ENCODE measurements at regions not wholly inside any gene's neighbourhood (a gene's known extent, or its start where the extent isn't known, plus 50 kb on each side); places are given as distances from the start of the nearest gene placed in this dataset.

- Histone ChIP-seq H2BK15ac (ENCODE audit: low read depth, low read length) (no peak overlapping the region), H2BK12ac (ENCODE audit: insufficient read length, low read depth, low read length) (no peak overlapping the region), H3K4me2 (ENCODE audit: insufficient read depth, insufficient read length, low read length) (no peak overlapping the region), H3K18ac (ENCODE audit: insufficient read length, low read depth, low read length) (no peak overlapping the region), H3K9ac (ENCODE audit: extremely low read depth, insufficient read length, low read length) (no peak overlapping the region), H3T11ph (ENCODE audit: low read length) (no peak overlapping the region), H4K5ac (ENCODE audit: insufficient read length, low read depth, low read length) (no peak overlapping the region), H2AFZ (ENCODE audit: low read length) (no peak overlapping the region), H3K56ac (ENCODE audit: insufficient read length, low read depth, low read length) (no peak overlapping the region), H3K4ac (ENCODE audit: low read depth, low read length) (no peak overlapping the region), H3K23me2 (ENCODE audit: insufficient read length, low read depth, low read length, poor library complexity, severe bottlenecking) (no peaks in the 10 kb centered on the region), H3K4me1 (ENCODE audit: insufficient read depth, low read length) (peaks cover 2% of the 10 kb centered on the region; the same call in 1 of the 2 replicates), H3K27me3 (ENCODE audit: insufficient read depth, low read length) (no peaks in the 10 kb centered on the region), H4K8ac (replicated peaks; ENCODE audit: insufficient read length, low read depth, low read length) (no peak overlapping the region), H2BK20ac (ENCODE audit: low read depth, low read length, poor library complexity, severe bottlenecking) (no peak overlapping the region), H3K14ac (ENCODE audit: insufficient read depth, low read length) (no peak overlapping the region), H2BK5ac (ENCODE audit: insufficient read length, low read length) (no peak overlapping the region), H3K79me2 (ENCODE audit: insufficient read depth, low read length) (no peaks in the 10 kb centered on the region), H4K91ac (ENCODE audit: insufficient read length, low read depth, low read length) (no peak overlapping the region), H2AK5ac (ENCODE audit: insufficient read length, low read length) (no peak overlapping the region), H3K23ac (ENCODE audit: insufficient read length, low read depth, low read length) (no peak overlapping the region), H3K27ac (ENCODE audit: insufficient read length, low read depth, low read length) (no peak overlapping the region), H3K9me3 (ENCODE audit: control insufficient read depth, low read depth, low read length) (no peaks in the 10 kb centered on the region), H4K20me1 (ENCODE audit: control insufficient read depth, insufficient read depth, insufficient read length) (no peaks in the 10 kb centered on the region), H2BK120ac (ENCODE audit: low read depth, low read length, poor library complexity, severe bottlenecking) (no peak overlapping the region), H3K79me1 (ENCODE audit: insufficient read depth, low read depth, low read length, poor library complexity, severe bottlenecking) (no peaks in the 10 kb centered on the region)
- no peak overlapping the region for H3K27ac Mint-ChIP-seq
- no peak for DNase-seq
- no peaks in the 10 kb centered on the region for H3K36me3 Mint-ChIP-seq (ENCODE audit: insufficient read depth in 1 of 3, low read depth in 3 of 3)
- H3K9me3 Mint-ChIP-seq: no peaks in the 10 kb centered on the region
- H3K4me3 Mint-ChIP-seq: no peak overlapping the region
- H3K27me3 Mint-ChIP-seq (ENCODE audit: low read depth): no peaks in the 10 kb centered on the region
- H3K4me1 Mint-ChIP-seq: peaks cover 0 to 3% of the 10 kb centered on the region in 2 experiments; a peak in 1 of 4 replicates
- TF ChIP-seq CTCF (conservative IDR thresholded peaks at IDR 0.05): no peak
These were observed 150.2 kb upstream of the AKR1E2 start for GRCh38 chr10:4675808-4676207.
